ENCODE measurements at regions not wholly inside any gene's neighbourhood (a gene's known extent, or its start where the extent isn't known, plus 50 kb on each side); places are given as distances from the start of the nearest gene placed in this dataset.

DNA sequence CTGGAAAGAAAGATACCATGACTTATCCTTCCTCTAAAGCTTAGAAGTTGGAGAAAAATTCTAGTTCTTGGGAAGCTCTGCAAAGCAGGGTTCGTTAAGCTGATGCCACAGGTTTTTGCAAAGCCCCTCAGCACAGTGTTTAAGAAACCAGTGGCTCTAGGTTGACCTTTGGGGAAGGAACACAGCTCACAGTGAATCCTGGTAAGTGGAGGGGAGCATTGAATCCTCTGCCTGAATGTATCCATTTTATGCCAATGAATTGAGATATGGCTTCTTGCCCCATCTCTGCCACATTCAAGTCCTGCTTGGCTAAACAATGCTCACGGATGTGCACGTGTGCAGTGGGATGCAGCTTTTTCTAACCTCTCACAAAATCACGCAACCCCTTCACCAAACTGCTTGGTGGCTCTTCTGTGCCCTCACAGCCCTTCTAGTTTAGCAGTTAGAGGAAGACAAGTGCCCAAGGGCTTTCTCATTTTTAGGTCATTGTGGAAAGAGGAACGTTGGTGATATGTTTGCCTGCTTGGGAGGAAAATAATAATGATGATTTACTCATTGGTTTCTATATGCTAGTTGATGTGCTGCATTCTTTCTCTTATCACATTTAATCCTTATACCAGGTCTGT, 111.3 kb downstream of the DAD1 start:
- no peak for DNase-seq (ENCODE audit: low spot score)

- no peak for DNase-seq (ENCODE audit: low spot score)
Observed at GRCh38 chr14:22476887-22477286, 112.1 kb downstream of the DAD1 start.

DNA sequence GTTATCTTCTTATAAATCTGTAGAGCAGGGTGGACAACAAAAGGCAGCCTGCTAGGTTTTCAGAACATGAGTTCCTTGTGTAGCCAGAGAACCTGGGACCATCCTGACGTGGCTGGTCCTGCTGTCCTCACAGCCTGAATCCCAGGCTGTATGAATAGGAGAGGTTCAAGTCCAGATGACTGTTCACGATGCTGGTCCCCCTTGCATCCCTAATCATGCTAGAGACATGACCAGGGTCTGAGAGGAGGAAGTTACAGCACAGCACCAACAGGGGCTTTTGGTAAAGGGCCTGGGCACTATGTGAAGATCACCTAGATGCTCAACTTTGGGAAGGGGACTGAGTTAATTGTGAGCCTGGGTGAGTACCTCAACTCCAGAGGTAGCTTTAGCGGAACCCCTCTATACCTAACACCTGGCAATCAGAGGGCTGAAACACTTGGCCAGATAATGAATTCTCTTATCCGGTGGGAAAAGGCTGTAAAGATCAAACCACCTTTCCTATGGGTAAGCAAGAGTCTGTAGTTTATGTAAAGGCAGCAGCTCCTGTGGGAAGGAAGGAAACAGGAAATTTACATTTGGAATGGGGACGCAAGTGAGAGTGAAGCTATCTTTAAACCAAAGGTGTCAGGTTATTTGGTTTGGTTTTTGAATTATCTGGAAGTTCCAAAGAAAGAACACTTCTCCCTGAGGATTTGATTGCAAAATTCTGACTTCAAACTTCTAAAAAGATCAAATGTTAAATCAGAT, 112.8 kb downstream of the DAD1 start:
- no peak for DNase-seq (ENCODE audit: low spot score)

DNA sequence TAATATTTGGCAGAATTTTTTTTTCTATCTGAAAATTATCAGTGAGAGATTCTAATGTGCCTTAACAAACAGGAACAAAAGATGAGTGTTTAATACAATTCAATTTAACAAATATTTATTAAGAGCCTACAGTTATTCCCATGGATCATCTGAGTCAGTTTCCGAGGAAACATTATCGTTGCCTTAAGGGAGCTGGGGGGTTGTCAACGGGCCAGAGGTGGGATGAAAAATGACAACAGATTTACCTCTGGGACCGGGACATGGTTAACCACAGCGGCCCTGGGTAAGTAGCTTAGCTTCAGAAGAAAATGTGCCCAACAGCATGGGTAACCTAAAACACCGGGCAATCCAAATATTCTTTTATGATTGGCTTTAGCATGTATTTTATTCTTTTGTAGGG, 113.6 kb downstream of the DAD1 start:
- no peak for DNase-seq (ENCODE audit: low spot score)

DNA sequence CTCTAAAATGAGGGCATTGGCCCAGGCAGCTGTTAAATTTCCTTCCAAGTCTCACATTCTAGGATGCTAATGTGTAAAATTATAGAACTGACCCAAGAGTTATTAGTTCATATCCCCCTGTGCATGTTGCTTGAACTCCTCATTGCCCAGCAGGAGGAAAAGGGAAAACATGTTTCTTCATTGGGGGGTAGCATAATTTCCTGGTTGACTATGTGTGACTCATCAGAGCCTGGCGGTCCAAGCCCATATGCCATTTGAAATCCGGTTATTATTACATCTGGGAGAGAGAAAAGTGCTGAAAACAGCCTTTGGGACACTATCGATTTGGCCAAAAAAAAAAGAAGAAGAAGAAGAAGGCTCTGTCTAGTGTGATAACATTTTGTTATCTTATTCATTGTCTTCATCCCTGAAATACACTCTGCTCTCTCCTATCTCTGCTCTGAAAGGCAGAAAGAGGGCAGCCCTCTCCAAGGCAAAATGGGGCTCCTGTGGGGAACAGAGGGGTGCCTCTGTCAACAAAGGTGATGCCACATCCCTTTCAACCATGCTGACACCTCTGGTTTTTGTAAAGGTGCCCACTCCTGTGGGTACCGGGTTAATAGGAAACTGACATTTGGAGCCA, 114.2 kb downstream of the DAD1 start:
- no peak for DNase-seq (ENCODE audit: low spot score)

GRCh38 chr14:22472935-22473854, 115.8 kb downstream of the DAD1 start:
- DNase-seq (ENCODE audit: low spot score) = no peak

GRCh38 chr14:22472466-22472865, 116.6 kb downstream of the DAD1 start:
- DNase-seq (ENCODE audit: low spot score) = no peak

DNA sequence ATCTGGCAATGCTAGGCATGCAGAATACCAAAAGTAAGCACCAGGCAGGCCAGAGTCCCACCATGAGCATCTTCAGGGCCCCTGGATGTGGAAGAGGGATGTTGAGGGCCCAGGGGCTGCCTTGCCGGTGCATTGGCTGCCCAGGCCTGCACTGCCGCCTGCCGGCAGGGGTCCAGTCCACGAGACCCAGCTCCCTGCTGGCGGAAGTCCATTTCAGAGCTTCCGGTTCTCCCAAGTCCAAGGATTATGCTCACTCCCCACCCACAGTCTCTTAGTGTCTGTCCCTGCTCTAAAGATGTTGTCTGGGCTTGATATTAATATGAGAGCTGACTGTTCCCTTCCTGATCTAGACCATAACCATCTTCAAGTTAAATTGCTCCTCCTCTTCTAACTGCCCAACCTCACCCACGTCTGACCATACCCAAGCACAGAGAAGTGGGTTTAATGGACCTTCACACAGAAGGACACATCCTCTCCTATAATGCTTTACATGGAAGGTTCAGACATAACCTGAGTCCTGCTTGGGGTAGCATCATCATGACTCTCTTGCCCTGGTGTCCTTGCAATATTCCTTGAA, 117.4 kb downstream of the DAD1 start:
- no peak for DNase-seq (ENCODE audit: low spot score)

- DNase-seq (ENCODE audit: low spot score) = no peak
Observed at GRCh38 chr14:22469538-22470303, 119.3 kb downstream of the DAD1 start.

DNA sequence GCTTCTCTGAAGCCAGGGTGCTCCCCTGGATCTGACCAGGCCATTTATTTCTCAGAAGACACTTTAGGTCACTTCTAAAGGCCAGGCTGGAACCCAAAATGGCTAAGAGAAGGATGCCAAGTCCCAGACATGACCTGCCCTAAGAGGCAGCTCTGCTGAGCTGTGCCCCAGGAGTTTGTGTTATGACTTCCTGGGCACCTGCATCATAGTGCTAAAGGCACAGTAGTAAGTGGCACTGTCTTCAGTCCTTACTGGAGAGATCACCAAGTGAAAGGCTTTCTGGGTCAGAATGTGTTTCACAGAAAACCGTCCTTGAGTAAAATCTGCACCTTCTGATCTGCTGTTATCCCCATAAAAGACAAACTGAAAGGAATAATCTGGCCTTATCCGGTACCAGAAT, 120.2 kb downstream of the DAD1 start:
- no peak for DNase-seq (ENCODE audit: low spot score)

DNA sequence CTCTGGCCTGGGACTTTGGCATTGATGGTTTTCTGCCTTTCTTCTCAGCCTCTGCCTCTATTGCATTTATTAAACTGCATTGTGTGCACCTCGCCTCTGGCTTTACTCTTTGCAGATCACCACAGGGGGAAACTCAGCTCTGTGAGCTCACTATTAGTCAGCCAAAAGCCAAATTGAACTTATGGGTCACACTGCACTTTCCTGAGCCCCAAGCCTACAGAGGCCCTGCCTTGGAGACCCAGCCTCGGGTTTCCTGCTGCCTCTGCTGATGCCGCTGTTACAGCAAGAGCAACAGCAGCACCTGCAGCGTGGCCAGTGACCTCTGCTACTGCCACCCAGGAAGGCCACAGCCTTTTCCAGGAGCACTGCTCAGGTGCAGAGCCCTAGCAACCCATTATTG, 122.5 kb downstream of the DAD1 start:
- no peak for DNase-seq (ENCODE audit: low spot score)

DNA sequence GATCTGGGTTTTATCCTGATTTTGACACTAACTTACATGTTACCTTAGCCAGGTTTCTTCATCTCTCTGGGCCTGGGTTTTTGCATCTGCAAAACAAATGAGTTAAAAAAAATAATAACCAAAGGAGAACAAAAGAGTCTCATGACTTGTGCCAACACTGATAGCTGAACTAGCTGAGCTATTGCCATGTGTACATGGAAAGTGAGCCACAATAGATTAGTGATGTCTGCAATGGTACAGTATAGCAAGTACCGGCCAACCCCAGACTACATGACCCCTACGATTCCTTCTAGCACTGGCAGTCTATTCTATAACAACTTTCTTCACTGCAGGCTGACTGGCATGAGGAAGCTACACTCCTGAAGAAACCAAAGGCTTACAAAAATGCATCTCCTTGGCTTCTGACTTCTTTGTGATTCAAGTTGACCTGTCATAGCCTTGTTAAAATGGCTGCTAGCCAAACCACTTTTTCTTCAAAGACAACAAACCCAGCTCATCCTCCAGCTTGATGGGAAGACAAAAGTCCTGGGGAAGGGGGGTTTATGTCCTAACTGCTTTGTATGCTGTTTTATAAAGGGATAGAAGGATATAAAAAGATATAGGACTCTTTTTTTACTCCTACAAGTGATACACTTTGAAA, 123.7 kb downstream of the DAD1 start:
- DNase-seq (ENCODE audit: low spot score) = no peak

DNA sequence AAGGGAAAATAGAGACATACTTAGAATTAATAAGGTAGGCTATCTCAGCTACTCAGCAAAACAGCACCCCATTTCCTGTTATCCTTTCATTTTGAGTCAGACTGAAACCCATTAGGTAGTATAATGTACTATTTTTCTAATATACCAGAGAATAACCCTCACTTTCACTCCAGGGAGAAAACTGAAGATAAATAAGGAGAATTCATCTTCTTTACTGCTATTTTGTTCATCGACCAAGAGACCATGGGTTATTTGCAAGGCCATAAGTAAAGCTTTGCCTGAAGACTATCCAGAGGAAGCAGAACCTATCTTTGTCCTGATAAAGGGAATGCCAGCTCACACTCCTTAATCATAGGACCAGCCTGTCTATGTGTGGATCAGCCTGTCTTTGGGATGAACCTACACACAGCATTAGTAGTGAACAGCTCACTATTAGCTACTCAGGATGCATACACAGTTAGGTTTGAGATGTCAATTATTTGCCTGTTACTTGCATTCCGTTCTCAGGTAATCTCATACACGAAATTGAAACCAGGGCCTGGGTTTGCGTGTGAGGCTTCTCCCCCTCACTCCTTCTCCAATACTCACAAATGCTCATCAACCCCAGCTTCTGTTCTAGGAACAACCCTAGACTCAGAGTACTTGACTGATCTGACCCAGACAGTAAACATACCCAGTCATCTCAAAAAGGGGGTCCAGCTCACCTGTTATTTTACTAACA, 124.4 kb downstream of the DAD1 start:
- no peak for DNase-seq (ENCODE audit: low spot score)

- DNase-seq (ENCODE audit: low spot score) = no peak
Observed at GRCh38 chr14:22463763-22464173, 125.3 kb downstream of the DAD1 start.

DNA sequence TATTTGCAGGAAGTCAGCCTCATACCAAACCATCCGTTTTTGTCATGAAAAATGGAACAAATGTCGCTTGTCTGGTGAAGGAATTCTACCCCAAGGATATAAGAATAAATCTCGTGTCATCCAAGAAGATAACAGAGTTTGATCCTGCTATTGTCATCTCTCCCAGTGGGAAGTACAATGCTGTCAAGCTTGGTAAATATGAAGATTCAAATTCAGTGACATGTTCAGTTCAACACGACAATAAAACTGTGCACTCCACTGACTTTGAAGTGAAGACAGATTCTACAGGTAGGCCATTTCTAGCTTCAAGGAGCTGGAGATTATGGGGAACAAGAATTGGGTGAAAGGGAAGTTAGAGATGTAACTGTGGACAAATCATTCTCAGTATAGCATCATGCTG, 126.1 kb downstream of the DAD1 start:
- DNase-seq (ENCODE audit: low spot score) = no peak

DNA sequence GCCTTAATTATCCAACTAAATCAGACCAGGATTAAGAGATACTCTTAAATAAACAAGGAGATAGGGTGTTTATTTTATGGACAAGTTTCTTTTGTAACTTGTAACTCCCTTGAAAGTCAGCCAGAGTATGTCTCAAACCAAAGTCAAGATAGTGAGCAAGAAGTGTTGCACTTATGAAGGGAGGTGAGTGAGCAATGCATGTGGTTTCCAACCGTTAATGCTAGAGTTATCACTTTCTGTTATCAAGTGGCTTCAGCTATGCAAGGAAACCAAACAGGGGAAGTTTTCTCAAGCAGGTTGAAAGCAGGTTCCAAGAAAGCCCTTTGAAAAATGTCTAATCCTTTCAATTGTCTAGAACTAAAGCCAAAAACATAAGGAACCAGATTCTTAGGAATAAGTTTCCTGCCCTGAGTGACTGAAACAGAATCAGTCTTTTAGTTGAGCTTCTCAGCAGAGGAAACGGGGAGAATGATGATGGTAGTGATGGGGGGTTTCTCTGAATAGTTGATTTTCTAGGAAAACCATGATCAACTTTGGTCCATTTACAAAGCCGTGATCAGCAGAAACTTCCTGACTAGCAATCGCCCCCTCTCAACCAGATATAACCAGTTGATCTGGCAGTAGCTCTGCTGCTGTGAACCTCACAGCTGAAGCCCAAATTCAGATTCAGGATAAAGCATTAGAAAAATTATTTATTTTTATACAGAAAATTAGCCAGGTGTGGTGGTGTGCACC, 128.4 kb downstream of the DAD1 start:
- DNase-seq (ENCODE audit: low spot score) = no peak

GRCh38 chr14:22458737-22459136, 130.3 kb downstream of the DAD1 start:
- DNase-seq (ENCODE audit: low spot score) = no peak

DNA sequence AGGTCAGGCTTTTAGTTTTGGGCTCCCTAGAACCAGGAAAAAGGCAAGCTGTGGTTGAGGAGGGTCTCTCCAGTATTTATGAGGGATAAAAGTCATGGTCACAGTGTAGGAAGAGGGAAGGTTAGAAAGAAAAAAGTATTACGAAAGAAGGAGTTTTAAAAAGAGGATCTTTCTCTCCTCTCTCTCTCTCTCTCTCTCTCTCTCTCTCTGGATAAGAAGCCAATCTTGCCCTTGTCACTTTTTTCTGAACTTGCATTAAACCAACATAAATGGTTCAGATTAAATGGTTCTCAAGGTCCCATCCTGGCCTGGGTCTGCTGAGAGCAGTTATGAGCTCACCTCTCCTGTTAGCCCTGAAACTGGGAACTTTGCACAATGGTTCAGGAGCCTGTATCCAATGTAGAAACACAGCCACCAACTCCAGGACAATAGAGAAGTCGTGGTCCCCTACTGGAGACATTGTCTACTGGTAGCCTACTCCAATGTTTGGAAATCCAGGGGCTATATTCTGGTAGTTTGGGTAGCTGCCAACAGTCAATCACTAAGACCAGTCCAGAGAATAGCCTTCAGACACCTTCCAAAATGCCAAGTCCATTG, 131.9 kb downstream of the DAD1 start:
- no peak for DNase-seq (ENCODE audit: low spot score)

DNA sequence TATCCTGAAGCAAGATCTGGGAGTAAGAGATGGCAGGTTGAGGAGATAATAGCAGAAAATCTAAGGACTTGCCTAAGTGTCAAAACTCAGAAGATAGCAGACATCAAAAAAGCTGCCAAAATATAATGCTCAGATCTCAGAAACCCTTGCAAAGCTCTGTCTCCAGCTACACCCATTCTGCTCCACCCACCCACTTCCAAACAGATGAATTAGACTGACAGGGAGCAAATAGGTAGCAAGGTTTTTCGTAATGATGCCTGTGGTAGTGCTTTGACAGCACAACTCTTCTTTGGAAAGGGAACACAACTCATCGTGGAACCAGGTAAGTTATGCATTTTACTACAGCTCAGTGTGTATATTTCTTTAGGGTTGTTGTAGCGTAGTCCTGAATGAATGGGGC, 132.6 kb downstream of the DAD1 start:
- DNase-seq (ENCODE audit: low spot score) = no peak

Data from activated CD4-positive, alpha-beta T cell treated with anti-CD3 and anti-CD28 coated beads, Interleukin-2, Interleukin-4, amounts not matched to agents 100 ng/mL and 50 ng/mL, durations not matched to agents 16 hours and 8 hours (primary cell).